GM21576 (cell line): ENCODE measurements at regions not wholly inside any gene's neighbourhood (a gene's known extent, or its start where the extent isn't known, plus 50 kb on each side); places are given as distances from the start of the nearest gene placed in this dataset.

Source experiments
- ATAC-seq: cut with Tn5 transposase; IDR thresholded peaks from one replicate; pipeline ENCODE4 v1.9.1; 2021; ENCODE audit warnings: mild to moderate bottlenecking, moderate library complexity; ENCODE audit not compliant: unreplicated experiment

DNA sequence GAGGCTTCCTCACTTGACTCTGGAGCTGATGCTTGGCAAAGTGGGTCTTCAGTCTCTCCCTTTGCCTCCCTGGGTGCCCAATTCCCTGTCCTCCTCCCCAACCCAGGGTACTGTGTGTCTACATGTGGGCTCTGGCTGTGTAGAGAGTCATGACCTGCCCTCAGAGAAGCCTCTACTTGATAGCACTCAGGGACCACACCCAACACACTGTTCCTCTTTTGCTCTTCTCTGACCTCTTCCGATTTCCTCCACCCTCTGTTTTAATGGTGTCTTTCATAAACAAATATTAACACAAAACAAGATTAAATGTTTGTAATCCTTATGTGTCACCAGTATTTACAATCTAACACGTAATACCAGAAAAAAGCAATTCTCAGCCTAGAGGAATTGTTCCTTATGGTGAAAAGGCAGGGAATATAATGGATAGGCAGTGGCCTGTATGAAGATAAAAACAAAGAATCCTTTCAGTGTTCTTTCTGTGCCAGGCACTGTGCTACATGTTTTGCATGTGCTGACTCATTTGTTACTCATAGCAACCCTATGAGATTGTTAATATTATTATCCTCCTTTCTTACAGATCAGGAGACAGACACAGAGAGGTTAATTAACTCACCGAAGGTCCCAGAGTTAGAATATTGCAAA lies 58.2 kb downstream of the HSD3B1 start:
- peak; percentile 73 for ATAC-seq

DNA sequence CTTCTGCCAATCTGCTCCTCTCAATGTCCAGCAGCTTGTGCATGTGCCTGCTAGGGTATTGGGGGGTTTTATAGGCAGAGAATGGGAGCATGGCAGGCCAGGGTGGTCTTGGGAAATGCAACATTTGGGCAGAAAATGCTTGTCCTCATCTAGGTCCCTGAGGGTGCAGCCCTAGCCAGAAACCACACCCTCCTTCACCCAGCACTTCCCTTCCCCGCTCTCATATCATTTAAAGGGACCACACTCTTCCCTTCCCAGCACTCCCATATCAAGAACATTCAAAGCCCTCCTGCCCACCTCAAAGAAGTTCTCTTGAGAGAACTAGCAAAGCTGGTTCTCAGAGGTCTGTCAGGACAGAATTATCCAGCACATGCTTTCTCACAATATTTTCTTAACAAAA lies 62.1 kb downstream of the HSD3B1 start:
- ATAC-seq: no peak
